H9 (cell line): ENCODE measurements at regions not wholly inside any gene's neighbourhood (a gene's known extent, or its start where the extent isn't known, plus 50 kb on each side); places are given as distances from the start of the nearest gene placed in this dataset.

ENCODE experiments used
- DNase-seq: peaks from one replicate; pipeline ENCODE4 v3.0.0-alpha.2; 2017
- H2AFZ ChIP-seq: one replicate; pipeline ENCODE4 v1.6.1; 2013; ENCODE audit warnings: mild to moderate bottlenecking, low read length, control low read depth, moderate library complexity
- H2AK5ac ChIP-seq: 2 replicates; pipeline ENCODE4 v1.6.1; 2013; ENCODE audit warnings: low read length, control low read depth, mixed read lengths; ENCODE audit not compliant: insufficient read length
- H2BK120ac ChIP-seq: one replicate; pipeline ENCODE4 v1.6.1; 2013; ENCODE audit warnings: low read depth, mild to moderate bottlenecking, low read length, control low read depth, inconsistent platforms; ENCODE audit not compliant: poor library complexity, severe bottlenecking
- H2BK12ac ChIP-seq: 2 replicates; pipeline ENCODE4 v1.6.1; 2013; ENCODE audit warnings: low read length, control low read depth, mixed read lengths, low read depth; ENCODE audit not compliant: insufficient read length
- H2BK15ac ChIP-seq: 2 replicates; pipeline ENCODE4 v1.6.1; 2013; ENCODE audit warnings: low read depth, low read length, control low read depth
- H2BK20ac ChIP-seq: one replicate; pipeline ENCODE4 v1.6.1; 2013; ENCODE audit warnings: low read depth, mild to moderate bottlenecking, low read length, control low read depth, inconsistent platforms; ENCODE audit not compliant: poor library complexity, severe bottlenecking
- H2BK5ac ChIP-seq: 2 replicates; pipeline ENCODE4 v1.6.1; 2013; ENCODE audit warnings: low read length, control low read depth, mixed read lengths; ENCODE audit not compliant: insufficient read length
- H3K14ac ChIP-seq: 2 replicates; pipeline ENCODE4 v1.6.1; 2013; ENCODE audit warnings: low read length, control low read depth; ENCODE audit not compliant: insufficient read depth
- H3K18ac ChIP-seq: 2 replicates; pipeline ENCODE4 v1.6.1; 2013; ENCODE audit warnings: low read depth, mild to moderate bottlenecking, mixed read lengths, low read length, control low read depth; ENCODE audit not compliant: insufficient read length
- H3K23ac ChIP-seq: 2 replicates; pipeline ENCODE4 v1.6.1; 2013; ENCODE audit warnings: low read length, control low read depth, mixed read lengths, low read depth; ENCODE audit not compliant: insufficient read length
- H3K23me2 ChIP-seq: 2 replicates; pipeline ENCODE4 v1.6.1; 2013; ENCODE audit warnings: low read depth, mild to moderate bottlenecking, mixed read lengths, low read length, control low read depth; ENCODE audit not compliant: insufficient read length, poor library complexity, severe bottlenecking
- H3K27ac ChIP-seq: 2 replicates; pipeline ENCODE4 v1.5.1; 2013; ENCODE audit warnings: low read length, control low read depth, mixed read lengths, low read depth; ENCODE audit not compliant: insufficient read length
- H3K27me3 ChIP-seq: 2 replicates; pipeline ENCODE4 v1.6.1; 2013; ENCODE audit warnings: low read length, control low read depth, inconsistent platforms; ENCODE audit not compliant: insufficient read depth
- H3K4ac ChIP-seq: 2 replicates; pipeline ENCODE4 v1.6.1; 2013; ENCODE audit warnings: low read depth, mild to moderate bottlenecking, control low read depth, inconsistent platforms, low read length, moderate library complexity
- H3K4me1 ChIP-seq: 2 replicates; pipeline ENCODE4 v1.6.1; 2013; ENCODE audit warnings: low read length, control low read depth, inconsistent platforms; ENCODE audit not compliant: insufficient read depth
- H3K4me2 ChIP-seq: 2 replicates; pipeline ENCODE4 v1.6.1; 2013; ENCODE audit warnings: low read length, control low read depth, mixed read lengths; ENCODE audit not compliant: insufficient read length, insufficient read depth
- H3K56ac ChIP-seq: 2 replicates; pipeline ENCODE4 v1.6.1; 2013; ENCODE audit warnings: low read depth, mild to moderate bottlenecking, mixed read lengths, low read length, control low read depth; ENCODE audit not compliant: insufficient read length
- H3K79me1 ChIP-seq: 2 replicates; pipeline ENCODE4 v1.6.1; 2013; ENCODE audit warnings: low read depth, mild to moderate bottlenecking, moderate library complexity, low read length, control low read depth, inconsistent platforms; ENCODE audit not compliant: insufficient read depth, poor library complexity, severe bottlenecking
- H3K79me2 ChIP-seq: 2 replicates; pipeline ENCODE4 v1.6.1; 2013; ENCODE audit warnings: low read length, control low read depth, inconsistent platforms; ENCODE audit not compliant: insufficient read depth
- H3K9ac ChIP-seq: 2 replicates; pipeline ENCODE4 v1.6.1; 2013; ENCODE audit warnings: low read length, control low read depth, mixed read lengths; ENCODE audit not compliant: insufficient read length; ENCODE audit errors: extremely low read depth
- H3K9me3 ChIP-seq: one replicate; pipeline ENCODE4 v1.6.1; 2013; ENCODE audit warnings: low read depth, low read length, inconsistent platforms; ENCODE audit not compliant: control insufficient read depth
- H3T11ph ChIP-seq: one replicate; pipeline ENCODE4 v1.6.1; 2013; ENCODE audit warnings: mild to moderate bottlenecking, low read length, control low read depth, inconsistent platforms
- H4K20me1 ChIP-seq: one replicate; pipeline ENCODE4 v1.6.1; 2013; ENCODE audit not compliant: control insufficient read depth, insufficient read length, insufficient read depth
- H4K5ac ChIP-seq: 2 replicates; pipeline ENCODE4 v1.6.1; 2013; ENCODE audit warnings: low read depth, mild to moderate bottlenecking, mixed read lengths, low read length, control low read depth; ENCODE audit not compliant: insufficient read length
- H4K8ac ChIP-seq: replicated peaks from 2 replicates; pipeline ENCODE4 v1.6.1; 2013; ENCODE audit warnings: low read length, control low read depth, mixed read lengths, low read depth; ENCODE audit not compliant: insufficient read length
- H4K91ac ChIP-seq: 2 replicates; pipeline ENCODE4 v1.6.1; 2013; ENCODE audit warnings: low read depth, mild to moderate bottlenecking, moderate library complexity, mixed read lengths, low read length, control low read depth; ENCODE audit not compliant: insufficient read length
- H3K27ac Mint-ChIP-seq, 3 experiments: 2 replicates in 2 of 3; 3 replicates in 1 of 3; pipeline ENCODE4 v1.8.0; 2020 to 2021; ENCODE audit warnings: mixed read lengths in 3 of 3, mild to moderate bottlenecking in 1 of 3, moderate library complexity in 1 of 3
- H3K27me3 Mint-ChIP-seq: 2 replicates; pipeline ENCODE4 v1.8.0; 2021; ENCODE audit warnings: low read depth, mild to moderate bottlenecking, moderate library complexity, mixed read lengths
- H3K36me3 Mint-ChIP-seq, 3 experiments: 2 replicates in 2 of 3; 3 replicates in 1 of 3; pipeline ENCODE4 v1.8.0; 2020 to 2021; ENCODE audit warnings: low read depth in 3 of 3, mixed read lengths in 3 of 3; ENCODE audit not compliant: insufficient read depth in 1 of 3
- H3K4me1 Mint-ChIP-seq, 2 experiments: 2 replicates each; pipeline ENCODE4 v1.8.0; 2020; ENCODE audit warnings: mixed read lengths in 2 of 2
- H3K4me3 Mint-ChIP-seq, 2 experiments: 2 replicates in 1 of 2; 3 replicates in 1 of 2; pipeline ENCODE4 v1.8.0; 2020 to 2021; ENCODE audit warnings: mild to moderate bottlenecking in 2 of 2, mixed read lengths in 2 of 2, moderate library complexity in 1 of 2
- H3K9me3 Mint-ChIP-seq, 2 experiments: 2 replicates in 1 of 2; 3 replicates in 1 of 2; pipeline ENCODE4 v1.8.0; 2020; ENCODE audit warnings: mild to moderate bottlenecking in 2 of 2, mixed read lengths in 2 of 2, moderate library complexity in 1 of 2
- CTCF ChIP-seq: fragments of 200-600 bp; sonication (generic); conservative IDR thresholded peaks from 3 replicates; pipeline ENCODE4 v1.8.0; 2021; ENCODE audit warnings: antibody characterized with exemption, mild to moderate bottlenecking
- WGBS: extraction: QIAGEN DNeasy Blood & Tissue Kit; methylation state at CpG from one replicate; pipeline ENCODE4 v1.1.7; 2013; ENCODE audit warnings: missing lambda C conversion rate, low lambda C conversion rate, mixed read lengths; ENCODE audit not compliant: insufficient read length; ENCODE audit errors: extremely low coverage; 5-methylcytosine and 5-hydroxymethylcytosine counted together

- no peak overlapping the region for H3K14ac ChIP-seq
- H3K27ac Mint-ChIP-seq = no peak overlapping the region
- no peak overlapping the region for H2BK120ac ChIP-seq
- H3K4me1 Mint-ChIP-seq = peaks cover 12 to 13% of the 10 kb centered on the region in 2 experiments
- H3K18ac ChIP-seq = no peak overlapping the region
- H3K23me2 ChIP-seq = no peaks in the 10 kb centered on the region
- H3K4me1 ChIP-seq = no peaks in the 10 kb centered on the region; the same call in 1 of the 2 replicates
- no peaks in the 10 kb centered on the region for H3K27me3 ChIP-seq
- H2BK20ac ChIP-seq = no peak overlapping the region
- no peak overlapping the region for H3T11ph ChIP-seq
- H3K27me3 Mint-ChIP-seq = no peaks in the 10 kb centered on the region
- H3K4me2 ChIP-seq = no peak overlapping the region
- no peak overlapping the region for H3K9ac ChIP-seq
- TF ChIP-seq CTCF = no peak
- no peak overlapping the region for H4K91ac ChIP-seq
- no peaks in the 10 kb centered on the region for H4K20me1 ChIP-seq
- no peaks in the 10 kb centered on the region for H3K9me3 Mint-ChIP-seq
- H2BK15ac ChIP-seq = no peak overlapping the region
- H3K79me2 ChIP-seq = no peaks in the 10 kb centered on the region
- no peak overlapping the region for H2BK12ac ChIP-seq
- no peaks in the 10 kb centered on the region for H3K79me1 ChIP-seq
- WGBS = no CpG with 5 or more reads among the region's 5 CpGs
- H3K4me3 Mint-ChIP-seq = no peak overlapping the region
- H2BK5ac ChIP-seq = no peak overlapping the region
- H2AK5ac ChIP-seq = no peak overlapping the region
- H2AFZ ChIP-seq = no peak overlapping the region
- H3K36me3 Mint-ChIP-seq = no peaks in the 10 kb centered on the region
- H3K9me3 ChIP-seq = no peaks in the 10 kb centered on the region
- no peak overlapping the region for H3K27ac ChIP-seq
- H3K4ac ChIP-seq = no peak overlapping the region
- no peak overlapping the region for H4K8ac ChIP-seq
- H3K23ac ChIP-seq = no peak overlapping the region
- H3K56ac ChIP-seq = no peak overlapping the region
- no peak overlapping the region for H4K5ac ChIP-seq
- DNase-seq = no peak
Observed at GRCh38 chr3:76565496-76566210, 474.2 kb upstream of the ROBO2 start.
